Stomach (tissue), 8 donors: ENCODE measurements at regions not wholly inside any gene's neighbourhood (a gene's known extent, or its start where the extent isn't known, plus 50 kb on each side); places are given as distances from the start of the nearest gene placed in this dataset.

Experiments
- DNase-seq, 2 donors: peaks; one replicate each; pipeline versions ENCODE4 v3.0.0 to v3.0.0-alpha.2; 2013 to 2019
- H3K27ac ChIP-seq, 5 donors: fragments of 200-600 bp in 4 of 5; sonication (generic) in 4 of 5; one replicate each; pipeline ENCODE4 v1.5.1; 2013 to 2019; ENCODE audit warnings: mild to moderate bottlenecking in 1 of 5, moderate library complexity in 1 of 5
- H3K27me3 ChIP-seq, 3 donors: fragments of 200-600 bp; sonication (generic); one replicate each; pipeline ENCODE4 v1.5.1; 2017 to 2019; ENCODE audit warnings: mixed run types in 1 of 3
- H3K36me3 ChIP-seq, 4 donors: fragments of 200-600 bp; sonication (generic); 1 replicate in 3 of 4; 2 replicates in 1 of 4; pipeline ENCODE4 v1.5.1; 2016 to 2019
- H3K4me1 ChIP-seq, 4 donors: fragments of 200-600 bp; sonication (generic); one replicate each; pipeline ENCODE4 v1.5.1; 2016 to 2019
- H3K4me3 ChIP-seq, 4 donors: fragments of 200-600 bp; sonication (generic) in 3 of 4; one replicate each; pipeline ENCODE4 v1.5.1; 2016 to 2019; ENCODE audit warnings: mild to moderate bottlenecking in 1 of 4
- H3K9me3 ChIP-seq, 4 donors: fragments of 200-600 bp; sonication (generic); one replicate each; pipeline ENCODE4 v1.5.1; 2016 to 2019
- EP300 ChIP-seq: sonication (generic); formaldehyde crosslinking; IDR thresholded peaks from one replicate; pipeline ENCODE4 v1.6.1; 2017; ENCODE audit warnings: antibody characterized with exemption
- POLR2A ChIP-seq, 4 donors: fragments of 450-650 bp; IDR thresholded peaks; one replicate each; pipeline ENCODE4 v1.6.1; 2016; ENCODE audit warnings: antibody characterized with exemption in 4 of 4, control low read depth in 2 of 4, mild to moderate bottlenecking in 1 of 4, moderate library complexity in 1 of 4
- POLR2AphosphoS5 ChIP-seq, 3 donors: sonication (generic); formaldehyde crosslinking; IDR thresholded peaks; one replicate each; pipeline ENCODE4 v1.6.1; 2016; ENCODE audit warnings: antibody characterized with exemption in 3 of 3
- WGBS, 5 donors: extraction: QIAGEN DNeasy Blood & Tissue Kit in 3 of 5; methylation state at CpG; one replicate each; pipeline versions ENCODE4 v1.1.5 to v1.1.7; 2013 to 2018; 5-methylcytosine and 5-hydroxymethylcytosine counted together
- intact Hi-C: fragments of 100-400 bp; cut with DNase I; formaldehyde crosslinking; loops from one replicate; pipeline ENCODE4 v1.15.1; 2023; ENCODE audit warnings: low total_unique reads
- TF ChIP-seq, protein P1 (sequence below), 7 experiments: fragments of 450-650 bp in 4 of 7; fragments of 200-600 bp in 3 of 7; sonication (generic) in 3 of 7; IDR thresholded peaks; one replicate each; pipeline ENCODE4 v1.5.1; 2016 to 2019; ENCODE audit warnings: antibody characterized with exemption in 7 of 7, control low read depth in 2 of 7, mild to moderate bottlenecking in 1 of 7
- donor health status: healthy with polysubstance abuse.
- donor health status: Bipolar disorder and iron deficiency.
- donor health status: healthy.

DNA sequence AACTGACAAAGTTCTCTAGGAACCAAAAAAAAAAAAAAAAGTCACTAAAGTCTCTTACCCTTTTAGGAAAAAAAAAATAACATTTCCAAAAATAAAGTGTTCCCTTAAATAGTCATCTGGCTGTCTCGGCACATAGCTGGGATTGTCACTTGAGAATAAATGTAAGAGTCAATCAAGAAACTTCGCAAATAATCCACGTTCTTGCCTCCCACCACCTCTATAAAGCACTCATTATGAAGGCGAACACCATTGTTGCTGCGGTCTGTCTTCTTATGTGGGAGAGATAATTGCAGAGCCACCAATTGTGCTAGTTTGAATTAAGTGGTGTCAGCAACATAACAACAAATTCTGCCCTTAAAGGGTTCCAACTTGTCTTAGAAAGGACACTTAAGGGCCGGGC lies 163.7 kb downstream of the FBXO15 start:
- no peak overlapping the region for H3K27ac ChIP-seq
- DNase-seq, result no peak
- TF ChIP-seq EP300, result no peak
- TF ChIP-seq POLR2AphosphoS5 (IDR thresholded peaks at IDR 0.05), result no peak
- TF ChIP-seq POLR2A (IDR thresholded peaks at IDR 0.05), result no peak
- TF ChIP-seq, protein P1, sequence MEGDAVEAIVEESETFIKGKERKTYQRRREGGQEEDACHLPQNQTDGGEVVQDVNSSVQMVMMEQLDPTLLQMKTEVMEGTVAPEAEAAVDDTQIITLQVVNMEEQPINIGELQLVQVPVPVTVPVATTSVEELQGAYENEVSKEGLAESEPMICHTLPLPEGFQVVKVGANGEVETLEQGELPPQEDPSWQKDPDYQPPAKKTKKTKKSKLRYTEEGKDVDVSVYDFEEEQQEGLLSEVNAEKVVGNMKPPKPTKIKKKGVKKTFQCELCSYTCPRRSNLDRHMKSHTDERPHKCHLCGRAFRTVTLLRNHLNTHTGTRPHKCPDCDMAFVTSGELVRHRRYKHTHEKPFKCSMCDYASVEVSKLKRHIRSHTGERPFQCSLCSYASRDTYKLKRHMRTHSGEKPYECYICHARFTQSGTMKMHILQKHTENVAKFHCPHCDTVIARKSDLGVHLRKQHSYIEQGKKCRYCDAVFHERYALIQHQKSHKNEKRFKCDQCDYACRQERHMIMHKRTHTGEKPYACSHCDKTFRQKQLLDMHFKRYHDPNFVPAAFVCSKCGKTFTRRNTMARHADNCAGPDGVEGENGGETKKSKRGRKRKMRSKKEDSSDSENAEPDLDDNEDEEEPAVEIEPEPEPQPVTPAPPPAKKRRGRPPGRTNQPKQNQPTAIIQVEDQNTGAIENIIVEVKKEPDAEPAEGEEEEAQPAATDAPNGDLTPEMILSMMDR (IDR thresholded peaks at IDR 0.05), result no peak
- 82 to 90% (median 85%) methylated on average over 6 of the region's 6 CpGs for WGBS, 5 donors
- H3K9me3 ChIP-seq, result no peaks in the 10 kb centered on the region
- no peaks in the 10 kb centered on the region for H3K36me3 ChIP-seq
- H3K4me1 ChIP-seq, result no peaks in the 10 kb centered on the region
- intact Hi-C loops, result no loop called here
- H3K4me3 ChIP-seq, result no peak overlapping the region
- no peaks in the 10 kb centered on the region for H3K27me3 ChIP-seq

DNA sequence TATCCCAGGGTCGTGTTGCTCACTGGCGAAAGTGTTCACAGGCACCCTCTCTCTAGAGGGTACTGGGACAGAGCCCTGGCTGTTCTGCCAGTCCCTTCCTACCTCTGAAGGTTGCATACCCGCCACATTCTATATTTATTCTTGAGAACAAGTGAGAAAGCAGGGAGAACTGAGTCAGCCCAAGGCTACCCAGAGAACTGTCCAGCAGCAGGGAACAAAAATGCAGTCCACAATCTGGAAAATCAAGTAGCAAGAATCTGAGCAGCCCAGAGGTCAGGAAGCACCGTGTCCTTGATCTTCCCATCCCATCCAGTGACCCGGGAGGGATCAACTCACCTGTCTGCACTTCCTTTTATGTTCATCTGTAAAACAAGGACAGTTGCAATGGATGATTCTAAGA lies 164.1 kb downstream of the FBXO15 start:
- intact Hi-C loops, result no loop called here
- H3K27ac ChIP-seq, result no peak overlapping the region
- no peaks in the 10 kb centered on the region for H3K36me3 ChIP-seq
- WGBS, 5 donors, result 72 to 80% (median 79%) methylated on average over 3 to 5 of the region's 5 CpGs
- H3K9me3 ChIP-seq, result no peaks in the 10 kb centered on the region
- no peaks in the 10 kb centered on the region for H3K4me1 ChIP-seq
- H3K27me3 ChIP-seq, result no peaks in the 10 kb centered on the region
- TF ChIP-seq POLR2AphosphoS5 (IDR thresholded peaks at IDR 0.05) (no peak), EP300 (no peak), POLR2A (IDR thresholded peaks at IDR 0.05) (no peak)
- H3K4me3 ChIP-seq, result no peak overlapping the region
- DNase-seq, result no peak

DNA sequence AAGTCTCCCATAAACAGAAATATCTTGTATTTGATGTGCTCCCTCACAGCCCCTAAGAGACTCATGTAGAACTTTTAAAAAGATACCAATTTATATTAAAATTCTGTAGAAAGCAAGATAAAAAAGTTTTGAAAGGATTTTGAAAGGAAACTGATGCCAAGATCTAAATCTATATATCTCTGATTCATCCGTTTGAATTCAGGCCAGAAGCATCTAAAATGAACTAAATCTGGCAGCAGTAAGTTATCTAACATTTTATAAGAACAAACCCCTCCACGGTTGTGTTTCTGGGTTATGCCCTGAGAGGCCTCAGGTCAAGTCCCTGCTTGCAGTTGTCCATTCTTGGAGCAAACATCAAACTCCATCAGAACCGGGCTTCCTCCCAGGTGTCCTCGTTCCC lies 165.8 kb downstream of the FBXO15 start:
- 61 to 69% (median 66%) methylated on average over 4 of the region's 4 CpGs for WGBS, 5 donors
- no peak for DNase-seq

DNA sequence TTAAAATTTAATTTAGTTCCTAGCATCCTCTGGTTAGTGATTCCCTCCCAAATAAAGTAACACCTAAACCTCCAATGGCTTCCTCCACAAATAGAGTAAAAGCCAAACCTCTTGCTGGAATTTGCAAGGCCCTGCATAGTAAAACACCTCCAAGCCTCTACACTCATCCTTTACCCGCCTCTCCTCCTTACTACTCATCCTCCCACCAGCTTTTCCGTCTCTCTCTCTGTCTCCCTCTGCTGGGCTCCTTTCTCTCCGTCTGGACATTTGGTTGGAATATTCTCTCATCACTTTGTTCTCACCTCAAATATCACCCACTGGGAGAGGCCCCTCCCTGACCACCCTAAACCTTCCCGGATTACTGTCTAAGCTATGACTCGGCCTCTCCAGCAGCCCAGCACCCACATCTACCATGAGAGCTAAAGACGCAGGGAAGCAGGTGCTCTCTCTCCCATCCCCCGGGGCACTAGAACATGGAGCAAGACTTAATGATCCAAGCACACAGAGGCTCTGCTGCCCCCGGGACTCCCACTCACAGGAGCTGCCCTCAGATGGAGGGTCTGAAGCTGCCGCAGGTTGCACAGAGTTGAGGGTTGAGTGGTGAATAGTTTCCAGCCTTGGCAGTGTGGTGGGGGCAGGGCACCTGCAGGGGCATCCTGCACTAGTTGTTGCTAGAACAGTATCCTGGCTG lies 167.2 kb downstream of the FBXO15 start:
- DNase-seq, result peak in 1 of 2 donors; percentile 8
- Histone ChIP-seq H3K36me3 (no peaks in the 10 kb centered on the region), H3K4me1 (no peaks in the 10 kb centered on the region), H3K27ac (no peak overlapping the region), H3K4me3 (no peak overlapping the region), H3K27me3 (no peaks in the 10 kb centered on the region), H3K9me3 (no peaks in the 10 kb centered on the region)
- WGBS, 5 donors, result 69 to 81% (median 76%) methylated on average over 8 to 9 of the region's 9 CpGs
- TF ChIP-seq, protein P1 (IDR thresholded peaks at IDR 0.05), result no peak
- no peak for TF ChIP-seq POLR2A (IDR thresholded peaks at IDR 0.05)
- no peak for TF ChIP-seq POLR2AphosphoS5 (IDR thresholded peaks at IDR 0.05)
- TF ChIP-seq EP300, result no peak
- intact Hi-C loops, result no loop called here

More for the DNA sequence above, 165.8 kb downstream of the FBXO15 start:
- Histone ChIP-seq H3K36me3 (no peaks in the 10 kb centered on the region), H3K4me1 (no peaks in the 10 kb centered on the region), H3K9me3 (no peaks in the 10 kb centered on the region), H3K27me3 (no peaks in the 10 kb centered on the region), H3K27ac (no peak overlapping the region), H3K4me3 (no peak overlapping the region)
- TF ChIP-seq POLR2AphosphoS5 (IDR thresholded peaks at IDR 0.05), result no peak
- no peak for TF ChIP-seq POLR2A (IDR thresholded peaks at IDR 0.05)
- intact Hi-C loops, result no loop called here

DNA sequence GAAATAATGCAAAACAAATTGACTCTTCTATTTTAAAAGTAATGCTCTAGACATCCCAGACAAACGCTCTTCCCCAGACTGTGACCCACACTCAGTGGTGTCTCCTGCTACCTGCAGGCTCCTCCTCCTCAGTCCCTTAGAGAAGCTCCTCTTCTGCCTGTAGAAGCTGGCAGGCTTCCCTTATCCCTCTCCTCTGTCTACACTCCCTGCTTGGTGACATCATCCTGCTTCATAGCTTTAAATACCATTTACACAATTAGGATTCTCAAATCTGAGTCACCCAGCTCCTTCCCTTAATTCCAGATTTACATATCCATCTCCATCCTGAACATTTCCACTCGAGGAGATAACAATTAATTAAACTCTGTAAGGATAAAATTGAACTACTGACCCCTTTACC lies 167.9 kb downstream of the FBXO15 start:
- DNase-seq, result no peak
- Histone ChIP-seq H3K9me3 (no peaks in the 10 kb centered on the region), H3K4me3 (no peak overlapping the region), H3K27ac (no peak overlapping the region), H3K27me3 (no peaks in the 10 kb centered on the region), H3K36me3 (no peaks in the 10 kb centered on the region), H3K4me1 (no peaks in the 10 kb centered on the region)
- TF ChIP-seq POLR2A (IDR thresholded peaks at IDR 0.05), result no peak
- TF ChIP-seq, protein P1 (IDR thresholded peaks at IDR 0.05), result no peak
- TF ChIP-seq POLR2AphosphoS5 (IDR thresholded peaks at IDR 0.05), result no peak
- TF ChIP-seq EP300, result no peak
- 38 to 52% (median 43%) methylated on average over 2 of the region's 2 CpGs for WGBS, 5 donors
- intact Hi-C loops, result no loop called here
